NT2/D1 (cell line): ENCODE measurements at regions not wholly inside any gene's neighbourhood (a gene's known extent, or its start where the extent isn't known, plus 50 kb on each side); places are given as distances from the start of the nearest gene placed in this dataset.

Experiments used
- SUZ12 ChIP-seq: IDR thresholded peaks from 2 replicates; pipeline ENCODE4 v1.6.1; 2011; ENCODE audit not compliant: insufficient read length, insufficient read depth; ENCODE audit errors: extremely low read depth
- ZNF274 ChIP-seq: IDR thresholded peaks from 2 replicates; pipeline ENCODE4 v1.6.1; 2011; ENCODE audit warnings: mild to moderate bottlenecking, low read depth, low read length

GRCh38 chr2:215881582-215881981 lies 131.8 kb downstream of the MREG start:
- no peak for TF ChIP-seq SUZ12
- TF ChIP-seq ZNF274 = no peak
